ENCODE measurements at regions not wholly inside any gene's neighbourhood (a gene's known extent, or its start where the extent isn't known, plus 50 kb on each side); places are given as distances from the start of the nearest gene placed in this dataset.

DNA sequence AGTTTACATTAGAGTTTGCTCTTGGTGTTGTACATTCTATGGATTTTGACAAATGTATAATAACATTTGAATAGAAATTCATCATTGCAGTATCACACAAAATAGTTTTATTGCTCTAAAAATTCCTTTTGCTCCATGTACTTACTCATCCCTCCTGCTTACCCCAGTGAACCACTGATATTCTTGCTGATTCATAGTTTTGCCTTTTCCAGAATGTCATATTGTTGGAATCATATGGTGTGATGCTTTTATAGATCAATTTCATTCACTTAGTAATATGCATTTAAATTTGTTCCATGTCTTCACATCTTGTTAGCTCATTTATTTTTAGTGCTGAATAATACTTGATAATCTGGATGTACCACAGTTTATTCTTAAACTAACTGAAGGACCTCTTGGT, 1593.2 kb downstream of the C4orf33 start:
- Histone ChIP-seq H3K4me2 (no peak overlapping the region), H3K4me1 (no peaks in the 10 kb centered on the region), H3K27ac (no peak overlapping the region), H3K9me3 (no peaks in the 10 kb centered on the region), H3K4me3 (no peak overlapping the region)
- CTCF ChIA-PET = no interaction called here
- ATAC-seq = no peak
- DNase-seq (ENCODE audit: low read depth in 1 of 2, low spot score in 1 of 2) = no peak
- no peak for FAIRE-seq
- TF ChIP-seq, protein P1, sequence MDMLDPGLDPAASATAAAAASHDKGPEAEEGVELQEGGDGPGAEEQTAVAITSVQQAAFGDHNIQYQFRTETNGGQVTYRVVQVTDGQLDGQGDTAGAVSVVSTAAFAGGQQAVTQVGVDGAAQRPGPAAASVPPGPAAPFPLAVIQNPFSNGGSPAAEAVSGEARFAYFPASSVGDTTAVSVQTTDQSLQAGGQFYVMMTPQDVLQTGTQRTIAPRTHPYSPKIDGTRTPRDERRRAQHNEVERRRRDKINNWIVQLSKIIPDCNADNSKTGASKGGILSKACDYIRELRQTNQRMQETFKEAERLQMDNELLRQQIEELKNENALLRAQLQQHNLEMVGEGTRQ (IDR thresholded peaks at IDR 0.05) = no peak
- TF ChIP-seq, protein P2, sequence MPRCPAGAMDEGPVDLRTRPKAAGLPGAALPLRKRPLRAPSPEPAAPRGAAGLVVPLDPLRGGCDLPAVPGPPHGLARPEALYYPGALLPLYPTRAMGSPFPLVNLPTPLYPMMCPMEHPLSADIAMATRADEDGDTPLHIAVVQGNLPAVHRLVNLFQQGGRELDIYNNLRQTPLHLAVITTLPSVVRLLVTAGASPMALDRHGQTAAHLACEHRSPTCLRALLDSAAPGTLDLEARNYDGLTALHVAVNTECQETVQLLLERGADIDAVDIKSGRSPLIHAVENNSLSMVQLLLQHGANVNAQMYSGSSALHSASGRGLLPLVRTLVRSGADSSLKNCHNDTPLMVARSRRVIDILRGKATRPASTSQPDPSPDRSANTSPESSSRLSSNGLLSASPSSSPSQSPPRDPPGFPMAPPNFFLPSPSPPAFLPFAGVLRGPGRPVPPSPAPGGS (IDR thresholded peaks at IDR 0.05) = no peak
- no peak for TF ChIP-seq SMC3 (IDR thresholded peaks at IDR 0.05)
- TF ChIP-seq RARB (CRISPR knock-in tag; IDR thresholded peaks at IDR 0.05) = no peak
- TF ChIP-seq ZSCAN20 (CRISPR knock-in tag; IDR thresholded peaks at IDR 0.05) = no peak
- no peak for TF ChIP-seq POLR2A (IDR thresholded peaks at IDR 0.05; ENCODE audit: low read length)
- TF ChIP-seq MYC (IDR thresholded peaks at IDR 0.05; ENCODE audit: borderline replicate concordance, low read length) = no peak
- no peak for TF ChIP-seq CHD4 (IDR thresholded peaks at IDR 0.05; ENCODE audit: borderline replicate concordance)
- POLR2A ChIA-PET = no interaction called here

DNA sequence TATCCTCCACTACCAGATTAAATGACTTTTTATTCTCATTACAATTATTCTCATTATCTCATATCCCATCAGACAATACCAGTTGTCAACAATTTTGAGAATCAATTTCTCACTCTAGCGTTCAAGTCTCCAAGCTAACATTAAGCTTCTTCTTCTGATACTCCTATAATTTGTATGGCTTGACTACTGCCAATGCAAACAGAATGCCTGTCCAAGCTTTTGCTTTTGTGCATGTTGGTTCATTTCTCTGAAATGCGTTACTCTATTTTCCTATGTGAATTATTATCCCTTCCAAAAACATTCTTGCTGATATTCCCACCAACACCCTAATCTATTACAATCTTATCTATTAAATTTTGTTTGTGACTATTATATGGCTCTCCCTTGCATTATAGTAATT, 1602.3 kb downstream of the C4orf33 start:
- WGBS (ENCODE audit: missing lambda C conversion rate) = 30% methylated on average over 2 of the region's 2 CpGs
- no peak for TF ChIP-seq GATA3 (IDR thresholded peaks at IDR 0.05; ENCODE audit: borderline replicate concordance)
- TF ChIP-seq MAZ (IDR thresholded peaks at IDR 0.05; ENCODE audit: borderline replicate concordance, low read depth, low read length) = no peak
- no peak for TF ChIP-seq JUN (IDR thresholded peaks at IDR 0.05)
- no peak for TF ChIP-seq POLR2AphosphoS2 (conservative IDR thresholded peaks at IDR 0.05; ENCODE audit: low read length)
- TF ChIP-seq RFX5 (IDR thresholded peaks at IDR 0.05) = no peak
- no peak for TF ChIP-seq HOXA7 (CRISPR knock-in tag; IDR thresholded peaks at IDR 0.05)
- TF ChIP-seq HOXB13 (CRISPR knock-in tag; IDR thresholded peaks at IDR 0.05; ENCODE audit: low read depth) = no peak
- TF ChIP-seq CHD2 (IDR thresholded peaks at IDR 0.05; ENCODE audit: low read length, partially characterized antibody) = no peak
- TF ChIP-seq SREBF2 (IDR thresholded peaks at IDR 0.05) = no peak
- TF ChIP-seq, protein P3, sequence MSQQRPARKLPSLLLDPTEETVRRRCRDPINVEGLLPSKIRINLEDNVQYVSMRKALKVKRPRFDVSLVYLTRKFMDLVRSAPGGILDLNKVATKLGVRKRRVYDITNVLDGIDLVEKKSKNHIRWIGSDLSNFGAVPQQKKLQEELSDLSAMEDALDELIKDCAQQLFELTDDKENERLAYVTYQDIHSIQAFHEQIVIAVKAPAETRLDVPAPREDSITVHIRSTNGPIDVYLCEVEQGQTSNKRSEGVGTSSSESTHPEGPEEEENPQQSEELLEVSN (IDR thresholded peaks at IDR 0.05; ENCODE audit: borderline replicate concordance, low read depth) = no peak
- TF ChIP-seq NFE2L2 (conservative IDR thresholded peaks at IDR 0.05; ENCODE audit: low read length) = no peak
- no peak for TF ChIP-seq HDAC2 (IDR thresholded peaks at IDR 0.05)
- TF ChIP-seq, protein P2 (IDR thresholded peaks at IDR 0.05) = no peak
- no peak for TF ChIP-seq ESRRA (IDR thresholded peaks at IDR 0.05; ENCODE audit: borderline replicate concordance, low read length)
- TF ChIP-seq EHF (CRISPR knock-in tag; IDR thresholded peaks at IDR 0.05) = no peak
- TF ChIP-seq ZFP36 (IDR thresholded peaks at IDR 0.05; ENCODE audit: borderline replicate concordance, partially characterized antibody) = no peak
- TF ChIP-seq SMC3 (IDR thresholded peaks at IDR 0.05) = no peak
- TF ChIP-seq, protein P4, sequence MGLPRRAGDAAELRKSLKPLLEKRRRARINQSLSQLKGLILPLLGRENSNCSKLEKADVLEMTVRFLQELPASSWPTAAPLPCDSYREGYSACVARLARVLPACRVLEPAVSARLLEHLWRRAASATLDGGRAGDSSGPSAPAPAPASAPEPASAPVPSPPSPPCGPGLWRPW (IDR thresholded peaks at IDR 0.05) = no peak
- TF ChIP-seq EP300 (IDR thresholded peaks at IDR 0.05) = no peak
- ATAC-seq (no peak), FAIRE-seq (no peak), DNase-seq (ENCODE audit: low read depth in 1 of 2, low spot score in 1 of 2) (no peak)
- no peak overlapping the region for H3K4me3 ChIP-seq
- no peaks in the 10 kb centered on the region for H3K9me3 ChIP-seq
- ChIA-PET POLR2A (no interaction called here), CTCF (no interaction called here)
- no peak overlapping the region for H3K27ac ChIP-seq
- no peak overlapping the region for H3K4me2 ChIP-seq
- no peaks in the 10 kb centered on the region for H3K4me1 ChIP-seq

All from A549 (cell line).